ENCODE measurements at regions not wholly inside any gene's neighbourhood (a gene's known extent, or its start where the extent isn't known, plus 50 kb on each side); places are given as distances from the start of the nearest gene placed in this dataset.

DNA sequence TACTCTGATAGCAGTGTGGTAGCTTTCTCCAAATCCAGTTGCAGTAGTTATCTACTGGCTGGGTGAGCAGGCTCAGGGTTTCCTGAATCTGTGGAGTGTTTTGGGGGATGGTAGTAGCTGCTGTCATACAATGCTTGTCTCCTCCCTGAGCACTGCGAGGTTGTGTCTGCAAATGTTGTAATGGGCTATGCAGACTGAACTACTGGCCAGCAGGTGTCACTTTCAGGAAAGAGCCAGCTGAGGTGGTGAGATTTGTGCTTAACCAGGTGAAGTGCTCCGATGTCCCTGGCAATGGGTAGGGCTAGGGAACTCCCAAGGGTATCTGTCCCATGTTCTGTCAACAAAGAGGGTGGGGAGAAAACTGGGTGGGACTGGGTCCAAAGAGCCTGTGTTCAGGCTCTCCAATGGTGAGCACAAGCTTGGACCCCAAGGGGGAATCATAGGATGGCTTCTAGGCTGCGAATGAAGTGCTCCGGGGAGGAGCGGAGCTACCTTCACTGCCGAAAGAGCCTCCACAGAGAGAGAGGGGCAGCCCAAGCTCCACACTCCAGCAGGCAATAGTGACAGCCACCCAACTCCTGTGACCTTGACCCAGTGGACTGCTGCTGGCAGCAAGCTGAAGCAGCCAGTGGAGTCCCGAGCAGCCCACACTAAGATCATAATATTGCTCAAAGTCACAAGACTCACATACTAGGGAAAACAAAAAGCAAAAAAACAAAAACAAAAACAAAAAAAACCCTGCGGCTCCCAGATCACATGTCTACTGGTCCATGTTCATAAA is 1324.0 kb upstream of the USP15 start:
- FAIRE-seq, result no peak

DNA sequence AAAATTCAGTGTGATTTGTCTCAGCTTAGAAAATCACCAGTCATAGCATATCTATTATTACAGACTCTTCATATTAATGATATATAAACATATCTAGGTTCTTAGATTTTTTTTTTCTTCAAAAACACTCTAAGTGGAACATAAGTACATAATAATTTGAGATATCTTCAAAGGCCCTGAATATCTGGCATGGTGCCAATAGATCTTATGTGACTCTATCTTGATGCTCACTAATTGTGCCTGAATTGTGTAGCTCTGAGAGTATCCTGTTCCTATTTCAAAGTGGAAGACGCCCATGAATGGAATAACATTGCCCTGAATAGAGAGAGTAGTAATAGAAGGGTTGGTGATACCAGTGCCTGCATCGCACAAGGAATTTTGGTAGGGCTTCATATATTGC is 1312.7 kb upstream of the USP15 start:
- FAIRE-seq, result no peak
- DNase-seq (ENCODE audit: insufficient read length, low spot score), result no peak

More for the DNA sequence above, 1324.0 kb upstream of the USP15 start:
- DNase-seq (ENCODE audit: insufficient read length, low spot score), result no peak

GRCh38 chr12:60967128-60967527 is 1293.1 kb upstream of the USP15 start:
- DNase-seq (ENCODE audit: insufficient read length, low spot score), result no peak

DNA sequence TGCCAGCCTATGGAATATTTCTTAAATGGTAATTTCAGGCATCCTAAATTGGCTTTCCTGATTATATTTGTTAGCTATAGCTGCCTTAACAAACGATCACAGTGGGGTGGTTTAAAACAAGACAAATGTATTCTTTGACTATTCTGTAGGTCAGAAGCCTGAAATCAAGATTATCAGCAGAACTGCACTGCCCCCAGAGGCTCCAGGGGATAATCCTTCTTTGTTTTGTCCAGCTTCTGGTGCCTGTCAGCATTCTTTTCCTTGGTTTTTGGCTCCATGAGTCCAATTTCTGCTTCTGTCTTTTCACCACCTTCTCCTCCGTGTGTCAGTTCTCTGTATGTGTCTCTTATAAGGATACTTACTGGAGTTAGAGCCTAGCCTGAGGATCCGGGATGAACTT is 1282.2 kb upstream of the USP15 start:
- DNase-seq (ENCODE audit: insufficient read length, low spot score), result no peak
- FAIRE-seq, result no peak

More at GRCh38 chr12:60967128-60967527, 1293.1 kb upstream of the USP15 start:
- no peak for FAIRE-seq

GRCh38 chr12:60980558-60980957 is 1279.6 kb upstream of the USP15 start:
- no peak for FAIRE-seq

DNA sequence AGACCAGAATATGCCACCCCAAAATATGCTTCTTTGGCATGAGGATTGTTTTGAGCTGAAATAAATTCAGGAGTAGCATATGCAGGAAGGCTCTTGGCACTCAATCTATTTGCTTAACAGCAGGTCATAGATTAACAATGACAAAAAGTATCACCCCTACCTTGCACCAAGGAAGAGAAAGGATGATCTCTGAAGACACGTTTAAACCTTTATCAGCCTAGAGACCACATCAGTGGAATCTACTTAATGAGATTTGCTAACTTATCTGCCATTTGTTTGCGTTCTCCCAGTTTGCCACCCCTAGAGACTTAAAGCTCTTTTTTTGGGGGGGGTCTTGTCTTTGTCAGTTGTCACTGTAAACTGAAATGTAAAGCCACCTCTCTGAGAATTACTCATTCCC is 1278.7 kb upstream of the USP15 start:
- no peak for FAIRE-seq

More at GRCh38 chr12:60980558-60980957, 1279.6 kb upstream of the USP15 start:
- DNase-seq (ENCODE audit: insufficient read length, low spot score), result no peak

GRCh38 chr12:60992087-60992486 is 1268.1 kb upstream of the USP15 start:
- FAIRE-seq (no peak), DNase-seq (ENCODE audit: insufficient read length, low spot score) (no peak)

More for the DNA sequence above, 1278.7 kb upstream of the USP15 start:
- DNase-seq (ENCODE audit: insufficient read length, low spot score), result no peak

DNA sequence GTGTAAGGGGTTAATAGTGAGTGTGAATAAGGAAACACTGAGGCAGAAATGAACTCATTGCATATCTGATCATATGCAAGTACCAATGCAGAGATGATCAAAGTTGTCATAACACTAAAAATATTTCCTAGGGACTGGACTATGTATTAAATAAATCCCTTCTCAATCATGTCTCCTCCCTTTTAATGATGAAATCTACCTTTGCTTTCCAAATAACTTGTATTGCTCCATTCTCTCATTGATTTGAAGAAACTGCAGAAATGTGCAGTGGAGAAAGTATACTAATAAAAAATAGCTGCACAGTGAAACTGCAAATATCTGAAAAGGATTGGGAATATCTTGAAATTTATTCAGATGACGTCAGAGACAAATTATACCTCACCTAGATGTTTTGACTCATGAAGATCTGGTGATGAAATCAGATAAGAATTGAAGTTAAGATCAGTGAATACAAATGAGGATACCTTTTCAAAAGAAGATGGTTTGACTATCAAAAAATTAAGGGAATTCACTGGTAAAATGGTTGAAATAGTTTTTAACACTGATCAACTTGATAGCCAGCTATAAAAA is 1264.9 kb upstream of the USP15 start:
- FAIRE-seq (no peak), DNase-seq (ENCODE audit: insufficient read length, low spot score) (no peak)

DNA sequence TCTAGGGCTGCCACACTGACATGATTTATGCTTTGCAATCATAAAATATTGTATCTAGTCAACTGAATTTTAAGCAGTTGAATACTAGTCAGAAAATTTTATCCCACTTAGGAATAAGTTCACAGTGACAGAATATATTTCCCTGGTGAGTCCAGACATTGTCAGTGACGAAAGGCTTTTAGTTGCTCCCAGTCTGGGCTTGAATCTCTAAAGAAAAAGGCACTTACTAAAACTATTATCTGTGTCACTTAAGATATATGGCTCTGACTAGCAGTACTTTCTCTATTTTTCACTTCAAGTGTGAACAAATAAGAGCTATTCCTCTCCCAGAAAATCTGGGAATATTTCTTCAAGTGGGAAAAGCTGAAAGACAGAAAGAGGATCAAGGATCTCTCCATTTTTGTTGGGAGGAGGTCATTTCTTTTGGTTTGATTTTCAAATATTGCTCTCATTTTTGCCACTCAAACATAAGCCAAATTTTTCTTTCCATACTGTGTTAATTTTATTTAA is 1262.3 kb upstream of the USP15 start:
- DNase-seq (ENCODE audit: insufficient read length, low spot score) (no peak), FAIRE-seq (no peak)

DNA sequence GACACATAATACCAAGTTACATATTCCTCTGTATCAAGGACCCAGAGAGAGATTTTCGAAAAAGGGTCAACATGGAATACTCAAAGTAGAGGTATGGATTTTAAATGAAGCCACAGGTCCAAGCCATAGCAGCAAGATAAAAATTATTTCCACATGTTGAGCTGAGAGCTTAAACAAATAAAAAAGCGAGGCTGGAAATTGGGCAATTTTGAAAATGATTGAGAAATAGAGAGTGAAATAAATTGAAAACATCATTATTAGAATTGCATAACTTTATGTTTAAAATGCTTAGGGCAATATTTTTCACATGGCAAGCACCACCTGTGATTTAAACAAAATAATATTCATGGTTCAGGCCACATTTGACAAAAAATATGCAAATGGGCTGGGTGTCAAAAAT is 1251.0 kb upstream of the USP15 start:
- no peak for DNase-seq (ENCODE audit: insufficient read length, low spot score)
- no peak for FAIRE-seq

GRCh38 chr12:61011767-61012423 is 1248.3 kb upstream of the USP15 start:
- FAIRE-seq (no peak), DNase-seq (ENCODE audit: insufficient read length, low spot score) (no peak)

DNA sequence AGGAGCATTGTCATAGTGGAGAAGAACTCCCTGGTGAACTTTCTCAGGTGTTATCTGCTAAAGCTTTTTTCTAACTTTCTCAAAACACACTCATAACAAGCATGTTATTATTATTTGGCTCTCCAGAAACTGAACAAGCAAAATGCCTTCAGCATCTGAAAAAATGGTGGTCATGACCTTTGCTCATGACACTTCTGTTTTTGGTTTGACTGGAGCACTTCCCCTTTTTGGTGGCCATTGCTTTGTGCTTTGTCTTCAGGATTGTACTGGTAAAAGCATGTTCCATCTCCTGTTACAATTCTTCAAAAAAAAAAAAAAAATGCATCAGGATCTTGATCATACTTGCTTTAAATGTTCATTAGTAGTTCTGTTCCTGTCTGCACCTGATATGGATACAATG is 1241.6 kb upstream of the USP15 start:
- FAIRE-seq (no peak), DNase-seq (ENCODE audit: insufficient read length, low spot score) (no peak)

DNA sequence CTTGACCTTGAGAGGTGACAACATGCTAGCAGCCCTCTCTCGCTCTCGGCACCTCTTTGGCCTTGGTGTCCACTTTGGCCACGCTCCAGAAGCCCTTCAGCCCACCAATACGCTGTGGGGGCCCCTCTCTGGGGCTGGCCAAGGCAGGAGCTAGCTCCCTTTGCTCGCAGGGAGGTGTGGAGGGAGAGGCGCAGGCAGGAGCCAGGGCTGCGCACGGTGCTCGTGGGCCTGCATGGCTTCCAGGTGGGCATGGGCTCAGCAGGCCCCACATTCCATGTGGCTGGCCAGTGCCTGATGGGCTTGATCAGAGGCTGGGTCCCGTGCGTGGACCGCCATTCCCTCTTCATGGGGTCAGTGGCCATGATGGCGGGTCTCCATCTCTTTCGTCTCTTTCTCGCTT is 1237.0 kb upstream of the USP15 start:
- FAIRE-seq (no peak), DNase-seq (ENCODE audit: insufficient read length, low spot score) (no peak)

DNA sequence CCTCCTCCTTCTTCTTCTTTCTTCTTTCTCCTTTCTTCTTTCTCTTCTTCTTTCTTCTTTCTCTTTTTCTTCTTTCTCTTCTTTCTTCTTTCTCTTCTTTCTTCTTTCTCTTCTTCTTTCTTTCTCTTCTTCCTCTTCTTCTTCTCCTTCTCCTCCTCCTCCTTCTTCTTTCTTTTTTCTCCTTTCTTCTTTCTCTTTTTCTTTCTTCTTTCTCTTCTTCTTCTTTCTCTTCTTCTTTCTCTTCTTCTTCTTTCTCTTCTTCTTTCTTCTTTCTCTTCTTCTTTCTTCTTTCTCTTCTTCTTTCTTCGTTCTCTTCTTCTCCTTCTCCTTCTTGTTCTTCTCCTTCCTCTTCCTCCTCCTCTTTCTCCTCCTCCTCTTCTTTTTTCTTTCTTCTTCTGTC is 1230.7 kb upstream of the USP15 start:
- FAIRE-seq (no peak), DNase-seq (ENCODE audit: insufficient read length, low spot score) (no peak)

- DNase-seq (ENCODE audit: insufficient read length, low spot score), result no peak
- no peak for FAIRE-seq
These were observed 1222.4 kb upstream of the USP15 start for GRCh38 chr12:61037792-61038191.

DNA sequence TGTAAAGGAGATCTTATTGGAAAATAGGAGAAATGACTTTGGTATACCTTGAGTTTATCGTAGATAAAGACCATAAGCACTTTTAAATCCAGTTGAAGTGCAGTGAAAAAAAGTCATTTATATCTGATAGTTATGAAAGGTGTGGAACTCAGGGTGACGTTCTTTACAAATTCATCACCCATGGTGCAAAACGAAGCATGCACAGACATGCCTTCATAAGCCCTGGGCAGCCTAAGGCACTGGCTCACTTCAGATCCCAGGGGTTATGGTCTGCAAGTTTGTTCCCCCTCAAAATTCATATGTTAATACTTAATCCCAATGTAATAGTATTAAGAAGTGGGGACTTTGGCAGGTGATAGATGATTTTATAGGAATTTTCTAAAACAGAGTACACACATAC is 1216.4 kb upstream of the USP15 start:
- no peak for FAIRE-seq
- DNase-seq (ENCODE audit: insufficient read length, low spot score), result no peak

DNA sequence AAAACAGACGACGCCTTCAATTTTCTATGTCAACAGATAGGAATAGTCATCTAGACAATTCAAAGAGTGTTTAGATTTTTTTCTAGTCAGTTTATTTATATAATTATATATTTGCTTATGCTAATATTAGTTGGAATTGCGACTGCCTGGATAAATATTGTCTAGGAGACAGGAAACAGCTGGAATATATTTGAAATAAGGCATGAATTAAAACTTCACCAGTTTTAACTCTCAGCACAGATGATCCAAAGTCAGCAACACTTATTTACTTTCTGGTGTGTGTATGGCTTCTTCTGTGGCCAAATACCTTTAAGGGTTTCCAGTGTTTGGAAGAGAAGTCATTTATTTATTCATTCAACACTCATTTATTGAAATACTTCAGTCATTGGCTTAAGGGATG is 1215.4 kb upstream of the USP15 start:
- no peak for FAIRE-seq
- DNase-seq (ENCODE audit: insufficient read length, low spot score), result no peak

DNA sequence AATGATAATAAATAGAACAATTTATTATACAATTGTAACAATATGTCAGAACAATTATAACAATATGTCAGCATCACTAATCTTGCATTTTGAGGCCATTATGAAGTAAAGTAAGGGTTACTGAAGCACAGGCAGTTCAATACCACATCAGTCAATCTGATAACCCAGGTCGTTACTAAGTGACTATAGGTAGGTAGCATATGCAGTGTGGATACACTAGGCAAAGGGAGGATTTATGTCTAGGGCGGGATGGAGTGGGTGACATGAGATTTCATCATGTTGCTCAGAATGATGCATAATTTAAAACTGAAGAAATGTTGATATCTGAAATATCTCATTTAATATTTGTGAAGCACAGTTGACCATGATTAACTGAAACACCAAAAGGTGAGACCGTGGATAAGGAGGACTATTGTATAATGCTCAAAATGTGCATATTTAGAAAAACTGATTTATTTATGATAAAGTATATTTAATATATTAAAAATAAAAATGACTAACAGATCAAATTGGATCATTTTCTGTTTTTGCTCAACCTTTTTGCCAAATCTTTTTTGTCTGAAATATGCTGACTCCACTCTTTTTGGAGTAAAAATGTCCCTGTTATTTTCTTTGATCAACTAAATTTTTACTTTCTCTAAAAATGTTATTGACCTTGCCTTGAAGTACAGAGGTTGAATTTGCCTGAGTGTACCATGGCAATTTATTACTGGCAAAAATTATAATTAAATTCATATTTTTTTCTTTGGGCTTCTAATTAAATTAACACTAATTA is 1189.4 kb upstream of the USP15 start:
- no peak for FAIRE-seq
- no peak for DNase-seq (ENCODE audit: insufficient read length, low spot score)

DNA sequence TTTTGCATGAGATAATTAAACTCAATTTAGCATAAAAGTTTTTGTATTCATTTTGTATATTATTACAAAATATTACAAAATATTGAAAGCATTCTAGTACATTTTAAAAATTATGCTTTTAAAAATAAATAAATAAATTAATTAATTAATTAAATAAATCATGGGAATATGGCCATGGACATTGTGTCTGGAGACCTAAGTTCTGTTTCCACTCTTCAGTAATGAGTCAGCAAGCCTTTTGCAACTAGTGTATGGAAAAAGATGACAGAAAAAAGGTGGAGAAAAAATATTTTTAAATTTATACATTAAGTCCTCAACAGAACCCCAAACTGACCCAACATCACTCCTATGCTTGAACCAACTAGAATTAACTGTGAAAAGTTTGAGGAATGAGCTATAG is 1187.5 kb upstream of the USP15 start:
- DNase-seq (ENCODE audit: insufficient read length, low spot score), result no peak
- no peak for FAIRE-seq

DNA sequence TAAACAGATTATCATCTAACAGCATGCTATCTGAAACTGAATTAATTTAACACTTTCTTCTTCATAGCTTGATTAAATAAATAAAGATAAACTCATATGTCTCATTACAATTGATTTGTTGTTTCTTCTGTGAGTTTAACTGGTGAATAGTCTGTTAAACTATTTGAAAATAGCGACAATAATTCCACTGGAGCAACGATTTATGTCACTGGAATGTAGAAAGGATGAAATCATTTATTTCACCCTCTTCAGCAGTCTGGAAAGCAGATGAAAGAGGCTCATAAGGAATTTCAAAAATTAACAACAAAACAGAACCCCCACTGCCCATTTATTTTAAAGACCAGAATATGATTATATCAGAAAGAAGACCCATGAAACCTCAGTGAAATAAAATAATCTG is 1165.1 kb upstream of the USP15 start:
- no peak for FAIRE-seq
- peak; percentile 18 for DNase-seq (ENCODE audit: insufficient read length, low spot score)

DNA sequence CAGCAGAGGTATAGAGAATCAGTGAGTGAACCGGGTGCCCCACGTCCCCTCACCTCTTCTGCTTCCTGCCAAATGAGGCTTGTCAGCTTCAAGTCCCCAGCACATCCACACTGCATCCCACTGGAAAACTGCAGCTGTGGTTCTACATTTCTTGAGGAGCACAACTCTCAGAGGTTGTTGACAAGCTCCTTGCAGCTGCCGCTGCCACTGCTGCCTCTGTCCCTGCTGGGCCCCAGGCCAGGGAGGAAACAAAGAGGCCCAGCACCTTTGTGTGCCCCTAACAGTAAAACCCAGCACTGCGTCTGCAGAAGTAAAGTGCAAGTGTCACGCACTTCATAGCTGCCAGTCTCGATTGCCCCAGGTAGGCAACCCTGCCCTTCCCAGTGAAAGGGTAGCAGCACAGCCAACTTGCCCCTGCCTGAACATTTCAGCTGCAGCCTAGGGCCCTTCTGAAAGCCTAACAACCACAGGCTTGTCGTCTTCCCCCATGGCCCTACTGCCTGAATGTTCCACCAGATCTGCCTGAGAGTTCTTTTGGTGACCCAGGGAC is 1162.1 kb upstream of the USP15 start:
- DNase-seq (ENCODE audit: insufficient read length, low spot score) (no peak), FAIRE-seq (no peak)

All from HTR-8/SVneo (cell line).